ENCODE measurements at regions not wholly inside any gene's neighbourhood (a gene's known extent, or its start where the extent isn't known, plus 50 kb on each side); places are given as distances from the start of the nearest gene placed in this dataset.
"Not testable (repeated sequence)": the region's sequence is repeated elsewhere in the genome, so short reads cannot be mapped to it uniquely, and the experiment has no call there.

GRCh38 chr1:55870106-55870505 is 654.9 kb upstream of the USP24 start:
- Mint-ChIP-seq H3K9me3 (no peaks in the 10 kb centered on the region), H3K27me3 (ENCODE audit: low read depth) (no peaks in the 10 kb centered on the region), H3K4me3 (no peak overlapping the region), H3K27ac (no peak overlapping the region), H3K36me3 (ENCODE audit: insufficient read depth in 2 of 2) (peaks cover 0 to 1% of the 10 kb centered on the region in 2 donors), H3K4me1 (ENCODE audit: low read depth) (no peaks in the 10 kb centered on the region)
- ATAC-seq (replicated peaks in 1 of 2) (no peak), DNase-seq (no peak)

- peaks cover 0 to 1% of the 10 kb centered on the region in 2 donors for H3K36me3 Mint-ChIP-seq (ENCODE audit: insufficient read depth in 2 of 2)
- H3K27me3 Mint-ChIP-seq (ENCODE audit: low read depth): no peaks in the 10 kb centered on the region
- H3K4me1 Mint-ChIP-seq (ENCODE audit: low read depth): no peaks in the 10 kb centered on the region
- H3K9me3 Mint-ChIP-seq: no peaks in the 10 kb centered on the region
- DNase-seq: no peak
- ATAC-seq (replicated peaks in 1 of 2): no peak
- no peak overlapping the region for H3K27ac Mint-ChIP-seq
- no peak overlapping the region for H3K4me3 Mint-ChIP-seq
These were observed 653.9 kb upstream of the USP24 start for GRCh38 chr1:55869065-55869464.

- peaks cover 0 to 1% of the 10 kb centered on the region in 2 donors for H3K36me3 Mint-ChIP-seq (ENCODE audit: insufficient read depth in 2 of 2)
- no peaks in the 10 kb centered on the region for H3K4me1 Mint-ChIP-seq (ENCODE audit: low read depth)
- H3K27ac Mint-ChIP-seq: no peak overlapping the region
- no peak overlapping the region for H3K4me3 Mint-ChIP-seq
- DNase-seq: no peak
- no peaks in the 10 kb centered on the region for H3K27me3 Mint-ChIP-seq (ENCODE audit: low read depth)
- no peaks in the 10 kb centered on the region for H3K9me3 Mint-ChIP-seq
- no peak for ATAC-seq (replicated peaks in 1 of 2)
These were observed 652.9 kb upstream of the USP24 start for GRCh38 chr1:55868026-55868425.

- ATAC-seq (replicated peaks in 1 of 2): no peak
- Mint-ChIP-seq H3K4me1 (ENCODE audit: low read depth) (no peaks in the 10 kb centered on the region), H3K4me3 (no peak overlapping the region), H3K27ac (no peak overlapping the region), H3K36me3 (ENCODE audit: insufficient read depth in 2 of 2) (peaks cover 0 to 1% of the 10 kb centered on the region in 2 donors), H3K9me3 (no peaks in the 10 kb centered on the region), H3K27me3 (ENCODE audit: low read depth) (no peaks in the 10 kb centered on the region)
- no peak for DNase-seq
These were observed 652.2 kb upstream of the USP24 start for GRCh38 chr1:55867304-55867843.

GRCh38 chr1:55865778-55866177 is 650.6 kb upstream of the USP24 start:
- not testable (repeated sequence) for H3K27ac Mint-ChIP-seq; H3K4me1 Mint-ChIP-seq (ENCODE audit: low read depth); H3K27me3 Mint-ChIP-seq (ENCODE audit: low read depth); H3K4me3 Mint-ChIP-seq; H3K36me3 Mint-ChIP-seq (ENCODE audit: insufficient read depth in 2 of 2); DNase-seq; H3K9me3 Mint-ChIP-seq; ATAC-seq (replicated peaks in 1 of 2)

GRCh38 chr1:55864251-55864650 is 649.1 kb upstream of the USP24 start:
- H3K9me3 Mint-ChIP-seq: no peaks in the 10 kb centered on the region
- DNase-seq (no peak), ATAC-seq (replicated peaks in 1 of 2) (no peak)
- H3K4me1 Mint-ChIP-seq (ENCODE audit: low read depth): no peaks in the 10 kb centered on the region
- H3K27me3 Mint-ChIP-seq (ENCODE audit: low read depth): no peaks in the 10 kb centered on the region
- H3K27ac Mint-ChIP-seq: no peak overlapping the region
- H3K4me3 Mint-ChIP-seq: no peak overlapping the region
- H3K36me3 Mint-ChIP-seq (ENCODE audit: insufficient read depth in 2 of 2): peaks cover 0 to 1% of the 10 kb centered on the region in 2 donors

- Mint-ChIP-seq H3K4me3 (no peak overlapping the region), H3K27me3 (ENCODE audit: low read depth) (no peaks in the 10 kb centered on the region), H3K36me3 (ENCODE audit: insufficient read depth in 2 of 2) (peaks cover 0 to 1% of the 10 kb centered on the region in 2 donors), H3K9me3 (no peaks in the 10 kb centered on the region), H3K4me1 (ENCODE audit: low read depth) (no peaks in the 10 kb centered on the region), H3K27ac (no peak overlapping the region)
- no peak for ATAC-seq (replicated peaks in 1 of 2)
- no peak for DNase-seq
These were observed 646.6 kb upstream of the USP24 start for GRCh38 chr1:55861676-55862340.

DNA sequence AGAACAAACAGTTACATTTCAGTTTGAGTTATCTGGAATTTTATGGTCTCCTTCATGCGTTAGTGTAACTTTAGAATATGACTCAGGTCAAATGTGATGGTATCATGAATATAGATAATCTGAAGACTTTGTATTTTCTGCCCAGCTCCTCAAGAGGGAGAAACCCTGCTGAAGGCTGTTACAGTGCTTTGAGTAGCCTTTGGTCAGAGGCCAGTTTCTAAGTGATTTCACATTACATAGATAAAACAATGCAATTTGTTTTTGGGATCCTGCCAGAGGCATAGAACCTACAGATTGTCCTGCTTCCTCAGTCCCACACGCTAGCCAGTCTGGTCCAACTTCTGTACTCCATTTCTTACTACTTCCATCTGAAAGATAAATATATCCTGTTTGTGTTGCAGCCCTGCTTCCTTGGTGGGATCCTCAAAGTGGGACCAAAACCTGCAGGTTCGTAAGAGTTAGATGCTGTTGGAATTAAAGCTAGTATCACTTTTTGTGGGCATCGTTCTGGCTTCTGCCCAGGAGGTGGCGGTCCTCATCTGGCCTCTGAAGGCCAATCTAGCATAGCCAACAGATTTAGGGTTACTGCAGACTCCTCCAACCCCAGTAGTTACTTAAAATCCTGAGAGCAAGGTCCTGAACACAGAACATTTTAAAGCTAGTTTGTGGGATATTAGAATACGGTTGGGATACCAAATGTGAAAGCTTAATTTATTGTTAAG is 645.8 kb upstream of the USP24 start:
- Mint-ChIP-seq H3K4me1 (ENCODE audit: low read depth) (no peaks in the 10 kb centered on the region), H3K27ac (no peak overlapping the region), H3K9me3 (no peaks in the 10 kb centered on the region), H3K4me3 (no peak overlapping the region), H3K27me3 (ENCODE audit: low read depth) (no peaks in the 10 kb centered on the region), H3K36me3 (ENCODE audit: insufficient read depth in 2 of 2) (peaks cover 0 to 1% of the 10 kb centered on the region in 2 donors)
- DNase-seq: no peak
- ATAC-seq (replicated peaks in 1 of 2): no peak

GRCh38 chr1:55860326-55860725 is 645.2 kb upstream of the USP24 start:
- Mint-ChIP-seq H3K36me3 (ENCODE audit: insufficient read depth in 2 of 2) (peaks cover 0 to 1% of the 10 kb centered on the region in 2 donors), H3K9me3 (no peaks in the 10 kb centered on the region), H3K27ac (no peak overlapping the region), H3K27me3 (ENCODE audit: low read depth) (no peaks in the 10 kb centered on the region), H3K4me1 (ENCODE audit: low read depth) (no peaks in the 10 kb centered on the region), H3K4me3 (no peak overlapping the region)
- ATAC-seq (replicated peaks in 1 of 2) (no peak), DNase-seq (no peak)

- no peaks in the 10 kb centered on the region for H3K4me1 Mint-ChIP-seq (ENCODE audit: low read depth)
- H3K4me3 Mint-ChIP-seq: no peak overlapping the region
- no peak for DNase-seq
- H3K27ac Mint-ChIP-seq: no peak overlapping the region
- ATAC-seq (replicated peaks in 1 of 2): no peak
- no peaks in the 10 kb centered on the region for H3K36me3 Mint-ChIP-seq (ENCODE audit: insufficient read depth in 2 of 2)
- H3K9me3 Mint-ChIP-seq: no peaks in the 10 kb centered on the region
- no peaks in the 10 kb centered on the region for H3K27me3 Mint-ChIP-seq (ENCODE audit: low read depth)
These were observed 639.7 kb upstream of the USP24 start for GRCh38 chr1:55854911-55855310.

DNA sequence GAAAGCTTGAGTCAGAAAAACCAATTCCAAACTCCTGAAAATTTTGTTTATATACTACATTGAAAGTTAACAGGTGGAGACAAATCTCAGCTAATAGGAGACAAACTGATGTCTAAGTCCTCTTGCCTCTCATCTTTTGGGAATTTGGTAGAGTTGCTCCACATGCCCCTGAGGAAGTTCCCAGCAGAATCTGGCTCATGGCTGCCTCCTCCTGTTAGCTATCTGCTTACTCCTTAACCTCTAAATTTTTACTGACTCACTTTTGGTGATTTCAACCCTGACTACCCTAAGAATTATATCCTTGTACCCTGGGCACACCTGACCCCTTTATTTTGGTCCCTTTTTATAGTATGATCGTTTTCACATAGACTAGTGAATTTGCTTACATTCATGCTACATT is 633.7 kb upstream of the USP24 start:
- ATAC-seq (replicated peaks in 1 of 2) (no peak), DNase-seq (no peak)
- H3K4me3 Mint-ChIP-seq: no peak overlapping the region
- no peaks in the 10 kb centered on the region for H3K4me1 Mint-ChIP-seq (ENCODE audit: low read depth)
- H3K36me3 Mint-ChIP-seq (ENCODE audit: insufficient read depth in 2 of 2): no peaks in the 10 kb centered on the region
- H3K27me3 Mint-ChIP-seq (ENCODE audit: low read depth): no peaks in the 10 kb centered on the region
- H3K9me3 Mint-ChIP-seq: no peaks in the 10 kb centered on the region
- H3K27ac Mint-ChIP-seq: no peak overlapping the region

DNA sequence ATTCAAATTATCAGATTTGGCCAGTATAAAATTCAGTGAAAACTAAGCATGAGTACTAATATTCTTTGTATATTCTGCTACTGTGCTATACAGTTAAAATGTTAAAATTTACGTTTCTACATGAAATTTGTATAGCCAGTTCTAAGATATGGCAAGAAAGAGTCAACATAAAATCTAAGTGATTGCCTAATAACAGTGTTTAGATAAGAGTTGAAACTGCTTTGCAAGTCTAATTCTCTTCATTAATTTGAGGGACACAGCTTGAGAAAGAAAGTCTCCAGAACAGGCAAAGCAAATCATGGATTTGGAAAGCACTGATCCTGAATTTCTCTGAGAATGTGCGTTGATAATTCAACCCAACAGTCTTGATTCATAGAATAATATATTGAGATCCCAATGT is 630.9 kb upstream of the USP24 start:
- Mint-ChIP-seq H3K4me1 (ENCODE audit: low read depth) (no peaks in the 10 kb centered on the region), H3K27ac (no peak overlapping the region), H3K9me3 (no peaks in the 10 kb centered on the region), H3K27me3 (ENCODE audit: low read depth) (no peaks in the 10 kb centered on the region), H3K4me3 (no peak overlapping the region), H3K36me3 (ENCODE audit: insufficient read depth in 2 of 2) (no peaks in the 10 kb centered on the region)
- no peak for DNase-seq
- no peak for ATAC-seq (replicated peaks in 1 of 2)

DNA sequence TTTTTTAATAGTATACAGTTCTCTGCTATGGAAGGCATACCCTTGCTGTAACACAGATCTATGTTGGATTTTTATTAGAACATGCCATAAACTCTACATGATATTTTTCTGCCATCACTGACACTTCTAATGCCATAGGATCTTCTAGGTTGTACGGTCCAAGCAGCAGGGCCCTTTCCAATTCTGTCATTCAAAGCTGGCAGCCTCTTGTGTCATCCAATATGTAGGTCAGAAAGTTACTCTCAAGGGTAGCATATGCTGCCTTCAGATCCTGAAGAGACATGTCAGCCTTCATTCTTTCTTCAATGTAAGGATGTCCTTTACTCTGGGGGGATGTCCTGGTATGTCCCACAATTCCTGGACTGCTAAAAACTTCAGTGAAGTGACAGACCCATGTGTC is 629.2 kb upstream of the USP24 start:
- H3K4me1 Mint-ChIP-seq (ENCODE audit: low read depth): no peaks in the 10 kb centered on the region
- no peaks in the 10 kb centered on the region for H3K9me3 Mint-ChIP-seq
- no peak overlapping the region for H3K4me3 Mint-ChIP-seq
- no peaks in the 10 kb centered on the region for H3K27me3 Mint-ChIP-seq (ENCODE audit: low read depth)
- H3K36me3 Mint-ChIP-seq (ENCODE audit: insufficient read depth in 2 of 2): no peaks in the 10 kb centered on the region
- no peak for DNase-seq
- no peak for ATAC-seq (replicated peaks in 1 of 2)
- H3K27ac Mint-ChIP-seq: no peak overlapping the region

GRCh38 chr1:55839626-55840025 is 624.5 kb upstream of the USP24 start:
- Mint-ChIP-seq H3K4me3 (no peak overlapping the region), H3K27ac (no peak overlapping the region), H3K27me3 (ENCODE audit: low read depth) (no peaks in the 10 kb centered on the region), H3K4me1 (ENCODE audit: low read depth) (no peaks in the 10 kb centered on the region), H3K36me3 (ENCODE audit: insufficient read depth in 2 of 2) (no peaks in the 10 kb centered on the region), H3K9me3 (no peaks in the 10 kb centered on the region)
- no peak for ATAC-seq (replicated peaks in 1 of 2)
- DNase-seq: no peak

Measured in activated T-cell treated with anti-CD3 and anti-CD28 coated beads, Interleukin-2, amount 50 U/mL, for 72 hours (primary cell).